SK-N-SH (cell line): ENCODE measurements at regions not wholly inside any gene's neighbourhood (a gene's known extent, or its start where the extent isn't known, plus 50 kb on each side); places are given as distances from the start of the nearest gene placed in this dataset.

ENCODE experiments used
- EZH2phosphoT487 ChIP-seq: fragments of 200-600 bp; sonication (generic); IDR thresholded peaks from 2 replicates; pipeline ENCODE4 v1.6.1; 2017; ENCODE audit warnings: low read depth, mixed run types, mild to moderate bottlenecking, antibody characterized with exemption, moderate library complexity, borderline replicate concordance
- TF ChIP-seq, protein P1 (sequence below): IDR thresholded peaks from 2 replicates; pipeline ENCODE4 v1.6.1; 2012; ENCODE audit warnings: mild to moderate bottlenecking, low read depth, low read length, moderate library complexity
- TF ChIP-seq, protein P2 (sequence below): fragments of 200-600 bp; sonication (generic); IDR thresholded peaks from 2 replicates; pipeline ENCODE4 v1.6.1; 2017; ENCODE audit warnings: antibody characterized with exemption, mild to moderate bottlenecking, moderate library complexity
- TF ChIP-seq, protein P3 (sequence below): fragments of 150-350 bp; IDR thresholded peaks from 2 replicates; pipeline ENCODE4 v1.6.1; 2017; ENCODE audit warnings: antibody characterized with exemption, low read length, low read depth, borderline replicate concordance

DNA sequence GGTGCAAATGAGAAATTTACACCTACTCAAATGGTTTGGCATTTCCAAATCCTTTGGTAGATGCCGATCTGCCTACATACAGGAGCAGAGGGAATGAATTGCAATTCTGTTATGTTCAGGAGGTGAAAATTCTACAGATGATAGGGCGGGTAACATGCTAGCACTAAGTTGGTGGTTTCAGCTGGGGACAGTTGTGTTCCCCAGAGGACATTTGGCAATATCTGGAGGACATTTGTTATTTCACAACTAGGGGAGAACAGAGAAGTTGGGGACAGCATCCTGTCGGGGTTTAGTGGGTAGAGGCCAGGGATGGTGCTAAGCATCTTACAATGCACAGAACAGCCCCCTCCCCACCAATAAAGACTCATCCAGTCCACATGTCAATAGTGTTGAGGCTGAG is 96.5 kb upstream of the PUDP start:
- TF ChIP-seq, protein P1, sequence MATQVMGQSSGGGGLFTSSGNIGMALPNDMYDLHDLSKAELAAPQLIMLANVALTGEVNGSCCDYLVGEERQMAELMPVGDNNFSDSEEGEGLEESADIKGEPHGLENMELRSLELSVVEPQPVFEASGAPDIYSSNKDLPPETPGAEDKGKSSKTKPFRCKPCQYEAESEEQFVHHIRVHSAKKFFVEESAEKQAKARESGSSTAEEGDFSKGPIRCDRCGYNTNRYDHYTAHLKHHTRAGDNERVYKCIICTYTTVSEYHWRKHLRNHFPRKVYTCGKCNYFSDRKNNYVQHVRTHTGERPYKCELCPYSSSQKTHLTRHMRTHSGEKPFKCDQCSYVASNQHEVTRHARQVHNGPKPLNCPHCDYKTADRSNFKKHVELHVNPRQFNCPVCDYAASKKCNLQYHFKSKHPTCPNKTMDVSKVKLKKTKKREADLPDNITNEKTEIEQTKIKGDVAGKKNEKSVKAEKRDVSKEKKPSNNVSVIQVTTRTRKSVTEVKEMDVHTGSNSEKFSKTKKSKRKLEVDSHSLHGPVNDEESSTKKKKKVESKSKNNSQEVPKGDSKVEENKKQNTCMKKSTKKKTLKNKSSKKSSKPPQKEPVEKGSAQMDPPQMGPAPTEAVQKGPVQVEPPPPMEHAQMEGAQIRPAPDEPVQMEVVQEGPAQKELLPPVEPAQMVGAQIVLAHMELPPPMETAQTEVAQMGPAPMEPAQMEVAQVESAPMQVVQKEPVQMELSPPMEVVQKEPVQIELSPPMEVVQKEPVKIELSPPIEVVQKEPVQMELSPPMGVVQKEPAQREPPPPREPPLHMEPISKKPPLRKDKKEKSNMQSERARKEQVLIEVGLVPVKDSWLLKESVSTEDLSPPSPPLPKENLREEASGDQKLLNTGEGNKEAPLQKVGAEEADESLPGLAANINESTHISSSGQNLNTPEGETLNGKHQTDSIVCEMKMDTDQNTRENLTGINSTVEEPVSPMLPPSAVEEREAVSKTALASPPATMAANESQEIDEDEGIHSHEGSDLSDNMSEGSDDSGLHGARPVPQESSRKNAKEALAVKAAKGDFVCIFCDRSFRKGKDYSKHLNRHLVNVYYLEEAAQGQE = no peak
- TF ChIP-seq, protein P2, sequence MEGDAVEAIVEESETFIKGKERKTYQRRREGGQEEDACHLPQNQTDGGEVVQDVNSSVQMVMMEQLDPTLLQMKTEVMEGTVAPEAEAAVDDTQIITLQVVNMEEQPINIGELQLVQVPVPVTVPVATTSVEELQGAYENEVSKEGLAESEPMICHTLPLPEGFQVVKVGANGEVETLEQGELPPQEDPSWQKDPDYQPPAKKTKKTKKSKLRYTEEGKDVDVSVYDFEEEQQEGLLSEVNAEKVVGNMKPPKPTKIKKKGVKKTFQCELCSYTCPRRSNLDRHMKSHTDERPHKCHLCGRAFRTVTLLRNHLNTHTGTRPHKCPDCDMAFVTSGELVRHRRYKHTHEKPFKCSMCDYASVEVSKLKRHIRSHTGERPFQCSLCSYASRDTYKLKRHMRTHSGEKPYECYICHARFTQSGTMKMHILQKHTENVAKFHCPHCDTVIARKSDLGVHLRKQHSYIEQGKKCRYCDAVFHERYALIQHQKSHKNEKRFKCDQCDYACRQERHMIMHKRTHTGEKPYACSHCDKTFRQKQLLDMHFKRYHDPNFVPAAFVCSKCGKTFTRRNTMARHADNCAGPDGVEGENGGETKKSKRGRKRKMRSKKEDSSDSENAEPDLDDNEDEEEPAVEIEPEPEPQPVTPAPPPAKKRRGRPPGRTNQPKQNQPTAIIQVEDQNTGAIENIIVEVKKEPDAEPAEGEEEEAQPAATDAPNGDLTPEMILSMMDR = no peak
- TF ChIP-seq, protein P3, sequence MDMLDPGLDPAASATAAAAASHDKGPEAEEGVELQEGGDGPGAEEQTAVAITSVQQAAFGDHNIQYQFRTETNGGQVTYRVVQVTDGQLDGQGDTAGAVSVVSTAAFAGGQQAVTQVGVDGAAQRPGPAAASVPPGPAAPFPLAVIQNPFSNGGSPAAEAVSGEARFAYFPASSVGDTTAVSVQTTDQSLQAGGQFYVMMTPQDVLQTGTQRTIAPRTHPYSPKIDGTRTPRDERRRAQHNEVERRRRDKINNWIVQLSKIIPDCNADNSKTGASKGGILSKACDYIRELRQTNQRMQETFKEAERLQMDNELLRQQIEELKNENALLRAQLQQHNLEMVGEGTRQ = no peak
- no peak for TF ChIP-seq EZH2phosphoT487
